Nephron (organoid): ENCODE measurements at regions not wholly inside any gene's neighbourhood (a gene's known extent, or its start where the extent isn't known, plus 50 kb on each side); places are given as distances from the start of the nearest gene placed in this dataset.

Source experiments
- H3K27ac Mint-ChIP-seq, 3 experiments: 2 replicates each; pipeline ENCODE4 v1.8.0; 2020; ENCODE audit warnings: mixed read lengths in 3 of 3, mild to moderate bottlenecking in 2 of 3, moderate library complexity in 1 of 3
- H3K27me3 Mint-ChIP-seq: 2 replicates; pipeline ENCODE4 v1.8.0; 2021; ENCODE audit warnings: low read depth, mild to moderate bottlenecking, moderate library complexity, mixed read lengths
- H3K36me3 Mint-ChIP-seq: 2 replicates; pipeline ENCODE4 v1.8.0; 2020; ENCODE audit warnings: low read depth, mixed read lengths
- H3K4me1 Mint-ChIP-seq: 2 replicates; pipeline ENCODE4 v1.8.0; 2020; ENCODE audit warnings: mixed read lengths
- H3K4me3 Mint-ChIP-seq, 3 experiments: 2 replicates each; pipeline ENCODE4 v1.8.0; 2020; ENCODE audit warnings: mild to moderate bottlenecking in 3 of 3, mixed read lengths in 3 of 3, moderate library complexity in 2 of 3
- H3K9me3 Mint-ChIP-seq: 2 replicates; pipeline ENCODE4 v1.8.0; 2020; ENCODE audit warnings: mixed read lengths
- CTCF ChIP-seq, 3 experiments: fragments of 200-600 bp; sonication (generic); IDR thresholded peaks; one replicate each; pipeline ENCODE4 v1.5.0; 2021; ENCODE audit warnings: antibody characterized with exemption in 3 of 3; ENCODE audit not compliant: unreplicated experiment in 3 of 3

DNA sequence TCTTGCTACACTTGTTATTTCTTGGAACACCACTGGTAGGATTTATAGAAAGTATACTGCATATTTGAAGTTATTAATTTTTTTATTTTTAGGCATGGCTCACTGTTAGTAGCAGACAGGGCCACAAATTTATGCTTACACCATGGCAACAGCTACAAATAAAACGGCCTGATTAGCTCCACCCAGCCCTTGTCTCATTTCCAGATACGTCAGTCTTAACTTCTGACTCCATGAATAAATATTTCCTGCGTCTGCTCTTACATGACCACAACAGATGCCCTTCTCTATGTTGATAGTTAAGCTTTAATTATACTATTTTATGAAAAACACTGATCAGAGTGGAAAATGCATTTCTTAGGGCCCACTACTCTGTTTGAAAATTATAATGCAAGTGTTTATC, 62.3 kb upstream of the CPOX start:
- Mint-ChIP-seq H3K27me3 (peaks cover 21% of the 10 kb centered on the region), H3K9me3 (no peaks in the 10 kb centered on the region), H3K4me3 (no peak overlapping the region), H3K4me1 (no peaks in the 10 kb centered on the region), H3K36me3 (no peaks in the 10 kb centered on the region), H3K27ac (no peak overlapping the region)
- no peak for TF ChIP-seq CTCF (IDR thresholded peaks at IDR 0.05; ENCODE audit: unreplicated experiment in 3 of 3)

GRCh38 chr3:98657457-98657856, 64.0 kb upstream of the CPOX start:
- H3K36me3 Mint-ChIP-seq: no peaks in the 10 kb centered on the region

DNA sequence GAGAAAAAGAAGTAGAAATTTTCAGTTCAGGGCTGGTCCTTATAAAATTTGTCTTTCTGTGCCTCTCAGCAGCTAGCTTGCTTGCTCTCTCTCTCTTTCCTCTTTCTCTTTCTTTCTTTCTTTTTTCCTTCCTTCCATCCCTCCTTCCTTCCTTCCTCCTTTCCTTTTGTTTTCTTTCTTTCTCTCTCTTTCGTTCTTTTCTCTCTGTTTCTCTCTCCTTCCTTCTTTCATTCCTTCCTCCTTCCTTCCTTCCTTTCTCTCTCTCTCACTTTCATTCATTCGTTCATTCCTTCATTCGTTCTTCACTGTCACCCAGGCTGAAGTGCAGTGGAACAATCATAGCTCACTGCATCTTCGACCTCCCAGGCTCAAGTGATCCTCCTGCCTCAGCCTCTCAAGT, 69.3 kb upstream of the CPOX start:
- Mint-ChIP-seq H3K27ac (no peak overlapping the region), H3K9me3 (no peaks in the 10 kb centered on the region), H3K36me3 (no peaks in the 10 kb centered on the region), H3K27me3 (peaks cover 14% of the 10 kb centered on the region), H3K4me1 (no peaks in the 10 kb centered on the region), H3K4me3 (no peak overlapping the region)
- no peak for TF ChIP-seq CTCF (IDR thresholded peaks at IDR 0.05; ENCODE audit: unreplicated experiment in 3 of 3)

More at GRCh38 chr3:98657457-98657856, 64.0 kb upstream of the CPOX start:
- peaks cover 21% of the 10 kb centered on the region for H3K27me3 Mint-ChIP-seq
- no peaks in the 10 kb centered on the region for H3K4me1 Mint-ChIP-seq
- peak in 1 of 3 experiments; percentile 22 for TF ChIP-seq CTCF (IDR thresholded peaks at IDR 0.05; ENCODE audit: unreplicated experiment in 3 of 3)
- H3K27ac Mint-ChIP-seq: no peak overlapping the region
- peak overlapping the region in 1 of 3 experiments; percentile 25 for H3K4me3 Mint-ChIP-seq
- no peaks in the 10 kb centered on the region for H3K9me3 Mint-ChIP-seq

- H3K4me3 Mint-ChIP-seq: no peak overlapping the region
- no peaks in the 10 kb centered on the region for H3K27me3 Mint-ChIP-seq
- no peaks in the 10 kb centered on the region for H3K36me3 Mint-ChIP-seq
- no peaks in the 10 kb centered on the region for H3K4me1 Mint-ChIP-seq
- no peak overlapping the region for H3K27ac Mint-ChIP-seq
- no peaks in the 10 kb centered on the region for H3K9me3 Mint-ChIP-seq
- no peak for TF ChIP-seq CTCF (IDR thresholded peaks at IDR 0.05; ENCODE audit: unreplicated experiment in 3 of 3)
Observed at GRCh38 chr3:98670020-98670419, 76.6 kb upstream of the CPOX start.

- no peaks in the 10 kb centered on the region for H3K36me3 Mint-ChIP-seq
- H3K4me3 Mint-ChIP-seq: no peak overlapping the region
- no peak for TF ChIP-seq CTCF (IDR thresholded peaks at IDR 0.05; ENCODE audit: unreplicated experiment in 3 of 3)
- no peaks in the 10 kb centered on the region for H3K4me1 Mint-ChIP-seq
- no peak overlapping the region for H3K27ac Mint-ChIP-seq
- H3K9me3 Mint-ChIP-seq: peaks cover 2% of the 10 kb centered on the region
- H3K27me3 Mint-ChIP-seq: no peaks in the 10 kb centered on the region
Observed at GRCh38 chr3:98679986-98680385, 83.2 kb upstream of the ST3GAL6 start.

DNA sequence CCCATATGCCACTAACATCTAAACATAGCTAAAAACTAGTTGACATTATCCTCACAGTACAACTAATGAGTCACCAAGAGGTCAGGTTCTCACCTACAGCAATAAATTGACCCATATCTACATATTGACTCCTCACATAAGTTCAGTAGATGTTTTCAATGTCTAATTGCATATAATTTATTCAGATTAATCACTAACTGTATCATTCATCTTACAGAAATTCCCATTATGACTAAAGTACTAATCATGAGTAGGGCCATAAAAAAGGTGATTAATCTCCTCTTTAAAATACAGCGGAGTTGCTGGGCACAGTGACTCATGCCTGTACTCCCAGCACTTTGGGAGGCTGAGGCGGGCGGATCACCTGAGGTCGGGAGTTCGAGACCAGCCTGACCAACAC, 82.4 kb upstream of the ST3GAL6 start:
- Mint-ChIP-seq H3K4me3 (no peak overlapping the region), H3K9me3 (peaks cover 2% of the 10 kb centered on the region), H3K27me3 (no peaks in the 10 kb centered on the region), H3K4me1 (no peaks in the 10 kb centered on the region), H3K36me3 (no peaks in the 10 kb centered on the region), H3K27ac (no peak overlapping the region)
- no peak for TF ChIP-seq CTCF (IDR thresholded peaks at IDR 0.05; ENCODE audit: unreplicated experiment in 3 of 3)
